WTC11 (cell line): ENCODE measurements at regions not wholly inside any gene's neighbourhood (a gene's known extent, or its start where the extent isn't known, plus 50 kb on each side); places are given as distances from the start of the nearest gene placed in this dataset.

ENCODE experiments used
- ATAC-seq: fragments of 200-7000 bp; cut with Tn5 transposase; 2 replicates; pipeline ENCODE4 v1.10.0; 2021; ENCODE audit warnings: mild to moderate bottlenecking, moderate library complexity
- CTCF ChIA-PET: fragments of 300-600 bp; sonication (Branson Sonifier 250); formaldehyde crosslinking; loops from one replicate; lab custom pipeline; 2021; ENCODE audit warnings: antibody characterized with exemption; lab: Charles Lee
- POLR2A ChIA-PET: fragments of 350-600 bp; sonication (Branson Sonifier 250); formaldehyde crosslinking; loops from one replicate; lab custom pipeline; 2021; ENCODE audit warnings: antibody characterized with exemption; lab: Charles Lee
- DNase-seq: peaks from one replicate; pipeline ENCODE4 v3.0.0; 2021; ENCODE audit warnings: low spot score
- H3K27ac Mint-ChIP-seq: 2 replicates; pipeline ENCODE4 v1.8.0; 2021; ENCODE audit warnings: mixed read lengths
- H3K27me3 Mint-ChIP-seq: 2 replicates; pipeline ENCODE4 v1.8.0; 2021; ENCODE audit warnings: low read depth, mild to moderate bottlenecking, moderate library complexity, mixed read lengths
- H3K36me3 Mint-ChIP-seq: 2 replicates; pipeline ENCODE4 v1.8.0; 2021; ENCODE audit warnings: mixed read lengths
- H3K4me1 Mint-ChIP-seq: 2 replicates; pipeline ENCODE4 v1.8.0; 2022; ENCODE audit warnings: mixed read lengths
- H3K4me3 Mint-ChIP-seq: 2 replicates; pipeline ENCODE4 v1.8.0; 2021; ENCODE audit warnings: mild to moderate bottlenecking, moderate library complexity, mixed read lengths
- H3K9me3 Mint-ChIP-seq: 2 replicates; pipeline ENCODE4 v1.8.0; 2021; ENCODE audit warnings: mixed read lengths
- ARID4B ChIP-seq: sonication (generic); formaldehyde crosslinking; IDR thresholded peaks from 2 replicates; pipeline ENCODE4 v1.8.0; 2023; ENCODE audit warnings: missing genetic modification reagents, mild to moderate bottlenecking, borderline replicate concordance
- E2F5 ChIP-seq: sonication (generic); formaldehyde crosslinking; IDR thresholded peaks from 2 replicates; pipeline ENCODE4 v1.8.1; 2022; ENCODE audit warnings: mild to moderate bottlenecking, moderate library complexity, missing genetic modification reagents
- ELF4 ChIP-seq: sonication (generic); formaldehyde crosslinking; IDR thresholded peaks from 2 replicates; pipeline ENCODE4 v1.8.1; 2022; ENCODE audit warnings: low read depth, mild to moderate bottlenecking, moderate library complexity, missing genetic modification reagents
- FOXK1 ChIP-seq: sonication (generic); formaldehyde crosslinking; IDR thresholded peaks from 2 replicates; pipeline ENCODE4 v1.8.0; 2022; ENCODE audit warnings: mild to moderate bottlenecking, moderate library complexity, missing genetic modification reagents
- GTF2I ChIP-seq: fragments of 250-450 bp; sonication (Bioruptor Pico); conservative IDR thresholded peaks from 2 replicates; pipeline ENCODE4 v1.4.0; 2021; ENCODE audit warnings: mild to moderate bottlenecking
- NFYB ChIP-seq: sonication (generic); formaldehyde crosslinking; conservative IDR thresholded peaks from 2 replicates; pipeline ENCODE4 v1.8.0; 2022; ENCODE audit warnings: low read depth, missing genetic modification reagents
- RELA ChIP-seq: sonication (generic); formaldehyde crosslinking; IDR thresholded peaks from 2 replicates; pipeline ENCODE4 v1.8.1; 2022; ENCODE audit warnings: missing genetic modification reagents, mild to moderate bottlenecking, borderline replicate concordance
- RORB ChIP-seq: fragments of 250-450 bp; sonication (Bioruptor Pico); IDR thresholded peaks from 2 replicates; pipeline ENCODE4 v1.9.0; 2021; ENCODE audit warnings: mild to moderate bottlenecking
- SMAD3 ChIP-seq: sonication (generic); formaldehyde crosslinking; IDR thresholded peaks from 2 replicates; pipeline ENCODE4 v1.8.0; 2022; ENCODE audit warnings: missing genetic modification reagents, mild to moderate bottlenecking, borderline replicate concordance
- TP53 ChIP-seq: sonication (generic); formaldehyde crosslinking; IDR thresholded peaks from 2 replicates; pipeline ENCODE4 v1.8.1; 2023; ENCODE audit warnings: mild to moderate bottlenecking, missing genetic modification reagents
- ZNF317 ChIP-seq: sonication (generic); formaldehyde crosslinking; IDR thresholded peaks from 2 replicates; pipeline ENCODE4 v1.8.1; 2023; ENCODE audit warnings: low read depth, mild to moderate bottlenecking, moderate library complexity, missing genetic modification reagents, borderline replicate concordance
- ZNF416 ChIP-seq: fragments of 250-450 bp; sonication (Bioruptor Pico); IDR thresholded peaks from 2 replicates; pipeline ENCODE4 v1.9.0; 2021; ENCODE audit warnings: mild to moderate bottlenecking, inconsistent platforms
- ZNF423 ChIP-seq: fragments of 250-450 bp; sonication (Bioruptor Pico); IDR thresholded peaks from 2 replicates; pipeline ENCODE4 v2.1.2; 2022; ENCODE audit warnings: mild to moderate bottlenecking, moderate library complexity
- ZNF512 ChIP-seq: sonication (generic); formaldehyde crosslinking; IDR thresholded peaks from 2 replicates; pipeline ENCODE4 v1.8.1; 2022; ENCODE audit warnings: missing genetic modification reagents, borderline replicate concordance
- TF ChIP-seq, protein P1 (sequence below): sonication (generic); formaldehyde crosslinking; IDR thresholded peaks from 2 replicates; pipeline ENCODE4 v1.8.1; 2022; ENCODE audit warnings: low read depth, mild to moderate bottlenecking, moderate library complexity, missing genetic modification reagents, borderline replicate concordance
- TF ChIP-seq, protein P2 (sequence below): fragments of 250-450 bp; sonication (Bioruptor Pico); conservative IDR thresholded peaks from 2 replicates; pipeline ENCODE4 v1.9.0; 2021; ENCODE audit warnings: mild to moderate bottlenecking

- no peak for TF ChIP-seq ZNF416 (CRISPR knock-in tag)
- TF ChIP-seq ZNF423 (CRISPR knock-in tag) = no peak
- TF ChIP-seq FOXK1 = no peak
- TF ChIP-seq TP53 (CRISPR knock-in tag) = no peak
- TF ChIP-seq, protein P1, sequence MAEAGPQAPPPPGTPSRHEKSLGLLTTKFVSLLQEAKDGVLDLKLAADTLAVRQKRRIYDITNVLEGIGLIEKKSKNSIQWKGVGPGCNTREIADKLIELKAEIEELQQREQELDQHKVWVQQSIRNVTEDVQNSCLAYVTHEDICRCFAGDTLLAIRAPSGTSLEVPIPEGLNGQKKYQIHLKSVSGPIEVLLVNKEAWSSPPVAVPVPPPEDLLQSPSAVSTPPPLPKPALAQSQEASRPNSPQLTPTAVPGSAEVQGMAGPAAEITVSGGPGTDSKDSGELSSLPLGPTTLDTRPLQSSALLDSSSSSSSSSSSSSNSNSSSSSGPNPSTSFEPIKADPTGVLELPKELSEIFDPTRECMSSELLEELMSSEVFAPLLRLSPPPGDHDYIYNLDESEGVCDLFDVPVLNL = no peak
Observed at GRCh38 chr11:105332171-105332570, 192.6 kb upstream of the CARD18 start (continued).

- Mint-ChIP-seq H3K4me1 (no peaks in the 10 kb centered on the region), H3K36me3 (no peaks in the 10 kb centered on the region), H3K27me3 (no peaks in the 10 kb centered on the region; the same call in 1 of the 2 replicates), H3K27ac (no peak overlapping the region), H3K4me3 (no peak overlapping the region), H3K9me3 (no peaks in the 10 kb centered on the region)
- ATAC-seq (no peak), DNase-seq (no peak)
- no peak for TF ChIP-seq ZNF512 (CRISPR knock-in tag)
- TF ChIP-seq ELF4 (CRISPR knock-in tag) = no peak
- TF ChIP-seq, protein P2, sequence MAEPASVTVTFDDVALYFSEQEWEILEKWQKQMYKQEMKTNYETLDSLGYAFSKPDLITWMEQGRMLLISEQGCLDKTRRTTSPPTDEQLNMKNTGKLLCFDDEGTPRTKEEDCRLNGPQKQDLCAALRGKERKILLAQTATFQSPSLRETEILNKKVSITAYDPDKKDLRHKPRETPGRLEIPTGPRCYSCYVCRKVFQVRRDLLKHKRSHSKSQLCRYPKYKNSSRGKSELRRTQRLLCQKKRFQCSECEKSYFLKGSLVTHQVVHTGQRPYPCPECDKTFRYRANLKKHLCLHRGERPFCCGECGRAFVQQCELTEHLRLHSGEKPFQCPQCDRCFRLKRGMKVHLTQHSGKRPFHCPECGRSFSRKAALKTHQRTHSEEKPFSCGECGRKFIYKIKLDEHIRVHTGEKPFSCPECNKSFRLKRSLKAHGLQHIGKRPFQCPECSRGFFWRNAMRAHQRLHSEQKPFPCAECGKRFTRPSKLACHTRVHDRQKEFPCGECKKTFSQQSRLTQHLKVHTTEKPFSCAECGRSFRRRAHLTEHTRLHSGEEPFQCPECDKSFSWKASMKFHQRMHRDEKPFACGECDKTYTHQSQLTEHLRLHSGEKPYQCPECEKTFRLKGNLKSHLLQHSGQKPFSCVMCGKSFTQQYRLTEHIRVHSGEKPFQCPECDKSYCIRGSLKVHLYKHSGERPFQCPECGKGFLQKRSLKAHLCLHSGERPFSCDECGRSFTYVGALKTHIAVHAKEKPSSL (CRISPR knock-in tag) = no peak
- no peak for TF ChIP-seq ZNF317 (CRISPR knock-in tag)
- TF ChIP-seq ARID4B (CRISPR knock-in tag) = no peak
- no peak for TF ChIP-seq SMAD3 (CRISPR knock-in tag)
- POLR2A ChIA-PET = no interaction called here
- CTCF ChIA-PET = no interaction called here
Observed at GRCh38 chr11:105328061-105328460, 188.5 kb upstream of the CARD18 start.

DNA sequence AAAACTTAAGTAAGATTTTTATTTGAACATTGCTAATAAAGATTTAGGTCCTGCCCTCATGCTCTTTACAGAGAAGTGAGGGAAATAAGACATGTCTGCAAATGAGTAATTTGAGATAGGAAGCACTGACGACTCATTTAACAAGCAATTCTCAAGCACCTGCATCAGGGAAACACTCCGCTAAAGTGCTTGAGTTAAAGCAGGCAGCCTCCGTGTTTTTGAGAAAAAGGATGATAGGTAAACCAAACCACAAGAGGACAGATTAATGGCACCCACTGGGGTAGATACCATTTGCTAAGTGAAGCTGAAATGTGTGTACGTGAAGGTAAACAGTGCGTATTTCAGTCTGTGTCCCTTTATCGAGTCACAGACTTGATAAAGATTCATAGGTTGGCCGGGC is 184.6 kb upstream of the CARD18 start:
- H3K27me3 Mint-ChIP-seq = no peaks in the 10 kb centered on the region; the same call in 1 of the 2 replicates
- no peak overlapping the region for H3K27ac Mint-ChIP-seq

More for the DNA sequence above, 184.6 kb upstream of the CARD18 start:
- ChIA-PET POLR2A (no interaction called here), CTCF (no interaction called here)
- H3K4me3 Mint-ChIP-seq = no peak overlapping the region
- no peaks in the 10 kb centered on the region for H3K9me3 Mint-ChIP-seq
- H3K36me3 Mint-ChIP-seq = no peaks in the 10 kb centered on the region
- DNase-seq (no peak), ATAC-seq (no peak)
- TF ChIP-seq GTF2I (no peak), NFYB (CRISPR knock-in tag) (no peak), E2F5 (no peak), RELA (CRISPR knock-in tag) (no peak), RORB (no peak)
- no peaks in the 10 kb centered on the region for H3K4me1 Mint-ChIP-seq
